A549 (cell line): ENCODE measurements at regions not wholly inside any gene's neighbourhood (a gene's known extent, or its start where the extent isn't known, plus 50 kb on each side); places are given as distances from the start of the nearest gene placed in this dataset.
A peak's percentile ranks its signal among the peaks of the same experiment; 100 is the strongest.

Experiments used
- ATAC-seq, 2 experiments: fragments of 200-7000 bp in 1 of 2; fragments of >200 bp in 1 of 2; cut with Nextera tagmentation in 1 of 2; cut with Tn5 transposase in 1 of 2; 3 replicates each; pipeline versions ENCODE4 v1.8.0 to v1.9.1; 2018 to 2020; ENCODE audit warnings: mild to moderate bottlenecking in 1 of 2, moderate library complexity in 1 of 2
- CTCF ChIA-PET: fragments of 300-600 bp; sonication (Branson Sonifier 250); formaldehyde crosslinking; extraction: SDS; loops from one replicate; lab custom pipeline; 2021; ENCODE audit warnings: antibody characterized with exemption, inconsistent platforms; lab: Yijun Ruan, JAX
- POLR2A ChIA-PET: fragments of 350-600 bp; formaldehyde crosslinking; extraction: SDS; loops from one replicate; lab custom pipeline; 2021; ENCODE audit warnings: antibody characterized with exemption, inconsistent platforms; lab: Yijun Ruan, JAX
- DNase-seq, 2 experiments: peaks; one replicate each; pipeline versions ENCODE4 v3.0.0 to v3.0.0-alpha.2; 2011 to 2016; ENCODE audit warnings: low read depth in 1 of 2, low spot score in 1 of 2
- FAIRE-seq: peaks from 2 replicates; lab custom pipeline; 2011; peaks lifted over from hg19 to GRCh38; lab: Jason Lieb, UNC
- H3K27ac ChIP-seq, 2 experiments: fragments of >200 bp; sonication (Bioruptor Twin); formaldehyde crosslinking; 3 replicates each; pipeline ENCODE4 v1.5.1; 2016 to 2017
- H3K4me1 ChIP-seq: fragments of >200 bp; sonication (Bioruptor Twin); formaldehyde crosslinking; 3 replicates; pipeline ENCODE4 v1.6.1; 2016
- H3K4me2 ChIP-seq: fragments of >200 bp; sonication (Bioruptor Twin); formaldehyde crosslinking; 3 replicates; pipeline ENCODE4 v1.6.1; 2016
- H3K4me3 ChIP-seq: fragments of >200 bp; sonication (Bioruptor Twin); formaldehyde crosslinking; 3 replicates; pipeline ENCODE4 v1.5.1; 2016
- H3K9me3 ChIP-seq: fragments of >200 bp; sonication (Bioruptor Twin); formaldehyde crosslinking; 3 replicates; pipeline ENCODE4 v1.6.1; 2016
- CBX2 ChIP-seq: fragments of 200-600 bp; sonication (generic); IDR thresholded peaks from 2 replicates; pipeline ENCODE4 v1.6.1; 2016; ENCODE audit warnings: low read depth, mild to moderate bottlenecking, borderline replicate concordance
- CHD2 ChIP-seq: fragments of 150-350 bp; IDR thresholded peaks from 2 replicates; pipeline ENCODE4 v1.6.1; 2014; ENCODE audit warnings: low read length; ENCODE audit not compliant: partially characterized antibody
- EHMT2 ChIP-seq: fragments of 200-600 bp; sonication (generic); IDR thresholded peaks from 2 replicates; pipeline ENCODE4 v1.6.1; 2016; ENCODE audit warnings: antibody characterized with exemption, low read depth, mild to moderate bottlenecking, moderate library complexity
- ESRRA ChIP-seq: fragments of 150-350 bp; IDR thresholded peaks from 2 replicates; pipeline ENCODE4 v1.6.1; 2014; ENCODE audit warnings: mild to moderate bottlenecking, low read length, borderline replicate concordance
- FOSB ChIP-seq: fragments of 250-450 bp; sonication (Bioruptor Pico); IDR thresholded peaks from 2 replicates; pipeline ENCODE4 v1.5.0; 2020; ENCODE audit warnings: mild to moderate bottlenecking, moderate library complexity
- HEYL ChIP-seq: fragments of 250-450 bp; sonication (Bioruptor Pico); IDR thresholded peaks from 2 replicates; pipeline ENCODE4 v1.8.0; 2021; ENCODE audit warnings: mild to moderate bottlenecking, moderate library complexity
- HOXB13 ChIP-seq: fragments of 250-450 bp; sonication (Bioruptor Pico); IDR thresholded peaks from 2 replicates; pipeline ENCODE4 v1.5.0; 2020; ENCODE audit warnings: low read depth, mild to moderate bottlenecking, moderate library complexity
- JUN ChIP-seq, 2 experiments: fragments of >200 bp; sonication (Bioruptor Twin); formaldehyde crosslinking; IDR thresholded peaks; 2 replicates in 1 of 2; 3 replicates in 1 of 2; pipeline ENCODE4 v1.6.1; 2016 to 2017
- JUNB ChIP-seq: fragments of >200 bp; sonication (Bioruptor Twin); formaldehyde crosslinking; IDR thresholded peaks from 2 replicates; pipeline ENCODE4 v1.6.1; 2016
- MAFK ChIP-seq: fragments of 450-650 bp; IDR thresholded peaks from 2 replicates; pipeline ENCODE4 v1.6.1; 2014; ENCODE audit not compliant: partially characterized antibody
- MAZ ChIP-seq: fragments of 150-350 bp; IDR thresholded peaks from 2 replicates; pipeline ENCODE4 v1.6.1; 2014; ENCODE audit warnings: antibody characterized with exemption, low read depth, low read length, borderline replicate concordance
- PHF8 ChIP-seq: fragments of 200-600 bp; sonication (generic); IDR thresholded peaks from 2 replicates; pipeline ENCODE4 v1.6.1; 2016; ENCODE audit warnings: low read depth, mild to moderate bottlenecking, antibody characterized with exemption, moderate library complexity, borderline replicate concordance
- POLR2A ChIP-seq: IDR thresholded peaks from 2 replicates; pipeline ENCODE4 v1.6.1; 2012; ENCODE audit warnings: mild to moderate bottlenecking, low read length
- REST ChIP-seq: fragments of 200-600 bp; sonication (generic); IDR thresholded peaks from 2 replicates; pipeline ENCODE4 v1.6.1; 2016; ENCODE audit warnings: antibody characterized with exemption, mild to moderate bottlenecking, moderate library complexity
- SREBF2 ChIP-seq: fragments of 450-650 bp; IDR thresholded peaks from 2 replicates; pipeline ENCODE4 v1.6.1; 2014; ENCODE audit warnings: mild to moderate bottlenecking, moderate library complexity
- USF2 ChIP-seq: fragments of 450-650 bp; IDR thresholded peaks from 2 replicates; pipeline ENCODE4 v1.6.1; 2014; ENCODE audit warnings: antibody characterized with exemption
- ZC3H11A ChIP-seq: fragments of 450-650 bp; IDR thresholded peaks from 2 replicates; pipeline ENCODE4 v1.6.1; 2014; ENCODE audit warnings: antibody characterized with exemption, mild to moderate bottlenecking
- ZFP36 ChIP-seq: fragments of 450-650 bp; IDR thresholded peaks from 2 replicates; pipeline ENCODE4 v1.6.1; 2014; ENCODE audit warnings: borderline replicate concordance; ENCODE audit not compliant: partially characterized antibody
- WGBS: methylation state at CpG from one replicate; pipeline ENCODE4 v1.1.6; 2017; ENCODE audit errors: missing lambda C conversion rate; 5-methylcytosine and 5-hydroxymethylcytosine counted together

GRCh38 chr6:88490195-88490907 lies 324.2 kb upstream of the CNR1 start (continued):
- TF ChIP-seq MAZ (no peak), JUNB (no peak), CHD2 (no peak)

GRCh38 chr6:88483424-88483823 lies 317.3 kb upstream of the CNR1 start:
- FAIRE-seq (no peak), ATAC-seq (no peak)
- POLR2A ChIA-PET: no interaction called here
- no peak overlapping the region for H3K27ac ChIP-seq
- 22% methylated on average over 2 of the region's 2 CpGs for WGBS
- CTCF ChIA-PET: no interaction called here
- H3K9me3 ChIP-seq: no peaks in the 10 kb centered on the region; the same call in 2 of the 3 replicates
- TF ChIP-seq ZFP36 (no peak), REST (peak; percentile 59; the same call in 1 of the 2 replicates), JUN (IDR thresholded peaks at IDR 0.05) (no peak), EHMT2 (no peak)
- TF ChIP-seq, all 56 proteins: peak for 1
- H3K4me2 ChIP-seq: no peak overlapping the region
- H3K4me1 ChIP-seq: no peaks in the 10 kb centered on the region
- H3K4me3 ChIP-seq: no peak overlapping the region
- DNase-seq: no peak

- FAIRE-seq: no peak
These were observed 316.3 kb upstream of the CNR1 start for GRCh38 chr6:88482465-88482864.

GRCh38 chr6:88481519-88481918 lies 315.4 kb upstream of the CNR1 start:
- H3K4me2 ChIP-seq: no peak overlapping the region
- no peaks in the 10 kb centered on the region; the same call in 2 of the 3 replicates for H3K9me3 ChIP-seq
- no peak for DNase-seq
- 75% methylated on average over 1 of the region's 1 CpG for WGBS
- no peak for TF ChIP-seq FOSB (CRISPR knock-in tag)
- FAIRE-seq: no peak
- no peak overlapping the region for H3K27ac ChIP-seq
- POLR2A ChIA-PET: no interaction called here
- no peak for ATAC-seq
- no peaks in the 10 kb centered on the region for H3K4me1 ChIP-seq
- CTCF ChIA-PET: no interaction called here
- H3K4me3 ChIP-seq: no peak overlapping the region

More at GRCh38 chr6:88482465-88482864, 316.3 kb upstream of the CNR1 start:
- DNase-seq: no peak
- POLR2A ChIA-PET: no interaction called here
- no peak overlapping the region for H3K4me2 ChIP-seq
- CTCF ChIA-PET: no interaction called here
- no peak overlapping the region for H3K27ac ChIP-seq
- no peaks in the 10 kb centered on the region; the same call in 2 of the 3 replicates for H3K9me3 ChIP-seq
- 17% methylated on average over 1 of the region's 1 CpG for WGBS
- H3K4me1 ChIP-seq: no peaks in the 10 kb centered on the region
- TF ChIP-seq POLR2A (no peak), JUNB (no peak), HOXB13 (CRISPR knock-in tag) (no peak), ZC3H11A (no peak), HEYL (no peak), PHF8 (no peak), CBX2 (no peak), SREBF2 (no peak), MAFK (no peak), ESRRA (no peak), USF2 (no peak)
- H3K4me3 ChIP-seq: no peak overlapping the region
- ATAC-seq: no peak
